Stomach (tissue), 8 donors: ENCODE measurements at regions not wholly inside any gene's neighbourhood (a gene's known extent, or its start where the extent isn't known, plus 50 kb on each side); places are given as distances from the start of the nearest gene placed in this dataset.

ENCODE experiments used
- DNase-seq, 2 donors: peaks; one replicate each; pipeline versions ENCODE4 v3.0.0 to v3.0.0-alpha.2; 2013 to 2019
- H3K27ac ChIP-seq, 5 donors: fragments of 200-600 bp in 4 of 5; sonication (generic) in 4 of 5; one replicate each; pipeline ENCODE4 v1.5.1; 2013 to 2019; ENCODE audit warnings: mild to moderate bottlenecking in 1 of 5, moderate library complexity in 1 of 5
- H3K27me3 ChIP-seq, 3 donors: fragments of 200-600 bp; sonication (generic); one replicate each; pipeline ENCODE4 v1.5.1; 2017 to 2019; ENCODE audit warnings: mixed run types in 1 of 3
- H3K36me3 ChIP-seq, 4 donors: fragments of 200-600 bp; sonication (generic); 1 replicate in 3 of 4; 2 replicates in 1 of 4; pipeline ENCODE4 v1.5.1; 2016 to 2019
- H3K4me1 ChIP-seq, 4 donors: fragments of 200-600 bp; sonication (generic); one replicate each; pipeline ENCODE4 v1.5.1; 2016 to 2019
- H3K4me3 ChIP-seq, 4 donors: fragments of 200-600 bp; sonication (generic) in 3 of 4; one replicate each; pipeline ENCODE4 v1.5.1; 2016 to 2019; ENCODE audit warnings: mild to moderate bottlenecking in 1 of 4
- H3K9me3 ChIP-seq, 4 donors: fragments of 200-600 bp; sonication (generic); one replicate each; pipeline ENCODE4 v1.5.1; 2016 to 2019
- CTCF ChIP-seq, 7 experiments: fragments of 450-650 bp in 4 of 7; fragments of 200-600 bp in 3 of 7; sonication (generic) in 3 of 7; IDR thresholded peaks; one replicate each; pipeline ENCODE4 v1.5.1; 2016 to 2019; ENCODE audit warnings: antibody characterized with exemption in 7 of 7, control low read depth in 2 of 7, mild to moderate bottlenecking in 1 of 7
- EP300 ChIP-seq: sonication (generic); formaldehyde crosslinking; IDR thresholded peaks from one replicate; pipeline ENCODE4 v1.6.1; 2017; ENCODE audit warnings: antibody characterized with exemption
- POLR2A ChIP-seq, 4 donors: fragments of 450-650 bp; IDR thresholded peaks; one replicate each; pipeline ENCODE4 v1.6.1; 2016; ENCODE audit warnings: antibody characterized with exemption in 4 of 4, control low read depth in 2 of 4, mild to moderate bottlenecking in 1 of 4, moderate library complexity in 1 of 4
- POLR2AphosphoS5 ChIP-seq, 3 donors: sonication (generic); formaldehyde crosslinking; IDR thresholded peaks; one replicate each; pipeline ENCODE4 v1.6.1; 2016; ENCODE audit warnings: antibody characterized with exemption in 3 of 3
- WGBS, 5 donors: extraction: QIAGEN DNeasy Blood & Tissue Kit in 3 of 5; methylation state at CpG; one replicate each; pipeline versions ENCODE4 v1.1.5 to v1.1.7; 2013 to 2018; 5-methylcytosine and 5-hydroxymethylcytosine counted together
- intact Hi-C: fragments of 100-400 bp; cut with DNase I; formaldehyde crosslinking; loops from one replicate; pipeline ENCODE4 v1.15.1; 2023; ENCODE audit warnings: low total_unique reads
- donor health status: healthy with polysubstance abuse.
- donor health status: Bipolar disorder and iron deficiency.
- donor health status: healthy.

GRCh38 chr16:17766012-17766411 is 295.3 kb upstream of the XYLT1 start:
- intact Hi-C loops: no loop called here
- Histone ChIP-seq H3K4me1 (no peaks in the 10 kb centered on the region), H3K4me3 (no peak overlapping the region), H3K36me3 (no peaks in the 10 kb centered on the region), H3K9me3 (no peaks in the 10 kb centered on the region), H3K27ac (no peak overlapping the region), H3K27me3 (no peaks in the 10 kb centered on the region)
- 36 to 47% (median 45%) methylated on average over 2 of the region's 2 CpGs for WGBS, 5 donors
- no peak for DNase-seq
- TF ChIP-seq POLR2AphosphoS5 (IDR thresholded peaks at IDR 0.05) (no peak), CTCF (IDR thresholded peaks at IDR 0.05) (no peak)

GRCh38 chr16:17759451-17760390 is 289.0 kb upstream of the XYLT1 start:
- 69 to 76% (median 74%) methylated on average over 9 of the region's 9 CpGs for WGBS, 5 donors
- DNase-seq: no peak
- H3K36me3 ChIP-seq: no peaks in the 10 kb centered on the region
- no peaks in the 10 kb centered on the region for H3K27me3 ChIP-seq
- H3K9me3 ChIP-seq: peaks cover 0 to 4% (median 0%) of the 10 kb centered on the region in 4 donors
- no peak overlapping the region for H3K27ac ChIP-seq
- H3K4me1 ChIP-seq: no peaks in the 10 kb centered on the region
- TF ChIP-seq EP300 (no peak), POLR2A (IDR thresholded peaks at IDR 0.05) (no peak), CTCF (IDR thresholded peaks at IDR 0.05) (no peak), POLR2AphosphoS5 (IDR thresholded peaks at IDR 0.05) (no peak)
- intact Hi-C loops: no loop called here
- no peak overlapping the region for H3K4me3 ChIP-seq

GRCh38 chr16:17757808-17758207 is 287.0 kb upstream of the XYLT1 start:
- H3K4me1 ChIP-seq: no peaks in the 10 kb centered on the region
- no peak overlapping the region for H3K27ac ChIP-seq
- H3K9me3 ChIP-seq: peaks cover 0 to 4% (median 0%) of the 10 kb centered on the region in 4 donors
- H3K36me3 ChIP-seq: no peaks in the 10 kb centered on the region
- no peak overlapping the region for H3K4me3 ChIP-seq
- 34 to 41% (median 37%) methylated on average over 4 of the region's 4 CpGs for WGBS, 5 donors
- TF ChIP-seq EP300: no peak
- TF ChIP-seq POLR2A (IDR thresholded peaks at IDR 0.05): no peak
- no peak for TF ChIP-seq POLR2AphosphoS5 (IDR thresholded peaks at IDR 0.05)
- no peak for TF ChIP-seq CTCF (IDR thresholded peaks at IDR 0.05)
- intact Hi-C loops: no loop called here
- no peaks in the 10 kb centered on the region for H3K27me3 ChIP-seq
- no peak for DNase-seq

GRCh38 chr16:17755158-17755557 is 284.4 kb upstream of the XYLT1 start:
- 58 to 80% (median 77%) methylated on average over 1 of the region's 1 CpG for WGBS, 5 donors
- no peak for TF ChIP-seq POLR2A (IDR thresholded peaks at IDR 0.05)
- TF ChIP-seq CTCF (IDR thresholded peaks at IDR 0.05): no peak
- TF ChIP-seq POLR2AphosphoS5 (IDR thresholded peaks at IDR 0.05): no peak
- TF ChIP-seq EP300: no peak
- peaks cover 0 to 5% (median 0%) of the 10 kb centered on the region in 3 donors for H3K27me3 ChIP-seq
- no peaks in the 10 kb centered on the region for H3K36me3 ChIP-seq
- no peak overlapping the region for H3K4me3 ChIP-seq
- intact Hi-C loops: no loop called here
- DNase-seq: no peak
- H3K27ac ChIP-seq: no peak overlapping the region
- H3K9me3 ChIP-seq: peaks cover 0 to 4% (median 0%) of the 10 kb centered on the region in 4 donors
- H3K4me1 ChIP-seq: no peaks in the 10 kb centered on the region
